Transverse colon (tissue), 4 donors: ENCODE measurements at regions not wholly inside any gene's neighbourhood (a gene's known extent, or its start where the extent isn't known, plus 50 kb on each side); places are given as distances from the start of the nearest gene placed in this dataset.

Experiments used
- POLR2AphosphoS5 ChIP-seq, 3 donors: sonication (generic); formaldehyde crosslinking; IDR thresholded peaks; one replicate each; pipeline ENCODE4 v1.6.1; 2016; ENCODE audit warnings: antibody characterized with exemption in 3 of 3
- TF ChIP-seq, protein P1 (sequence below), 5 experiments: fragments of 200-600 bp in 3 of 5; fragments of 450-650 bp in 2 of 5; sonication (generic) in 3 of 5; IDR thresholded peaks; 1 replicate in 2 of 5; 2 replicates in 3 of 5; pipeline ENCODE4 v1.5.1; 2016 to 2017; ENCODE audit warnings: antibody characterized with exemption in 5 of 5, inconsistent platforms in 3 of 5, mild to moderate bottlenecking in 2 of 5, moderate library complexity in 1 of 5

GRCh38 chr14:101451166-101451565 lies 110.1 kb upstream of the DIO3 start:
- TF ChIP-seq POLR2AphosphoS5 (IDR thresholded peaks at IDR 0.05), result no peak
- TF ChIP-seq, protein P1, sequence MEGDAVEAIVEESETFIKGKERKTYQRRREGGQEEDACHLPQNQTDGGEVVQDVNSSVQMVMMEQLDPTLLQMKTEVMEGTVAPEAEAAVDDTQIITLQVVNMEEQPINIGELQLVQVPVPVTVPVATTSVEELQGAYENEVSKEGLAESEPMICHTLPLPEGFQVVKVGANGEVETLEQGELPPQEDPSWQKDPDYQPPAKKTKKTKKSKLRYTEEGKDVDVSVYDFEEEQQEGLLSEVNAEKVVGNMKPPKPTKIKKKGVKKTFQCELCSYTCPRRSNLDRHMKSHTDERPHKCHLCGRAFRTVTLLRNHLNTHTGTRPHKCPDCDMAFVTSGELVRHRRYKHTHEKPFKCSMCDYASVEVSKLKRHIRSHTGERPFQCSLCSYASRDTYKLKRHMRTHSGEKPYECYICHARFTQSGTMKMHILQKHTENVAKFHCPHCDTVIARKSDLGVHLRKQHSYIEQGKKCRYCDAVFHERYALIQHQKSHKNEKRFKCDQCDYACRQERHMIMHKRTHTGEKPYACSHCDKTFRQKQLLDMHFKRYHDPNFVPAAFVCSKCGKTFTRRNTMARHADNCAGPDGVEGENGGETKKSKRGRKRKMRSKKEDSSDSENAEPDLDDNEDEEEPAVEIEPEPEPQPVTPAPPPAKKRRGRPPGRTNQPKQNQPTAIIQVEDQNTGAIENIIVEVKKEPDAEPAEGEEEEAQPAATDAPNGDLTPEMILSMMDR (IDR thresholded peaks at IDR 0.05), result no peak
